ENCODE measurements at regions not wholly inside any gene's neighbourhood (a gene's known extent, or its start where the extent isn't known, plus 50 kb on each side); places are given as distances from the start of the nearest gene placed in this dataset.

GRCh38 chr1:229034342-229034741 lies 236.6 kb upstream of the RAB4A start:
- DNase-seq (ENCODE audit: low spot score in 2 of 2) (no peak), ATAC-seq (no peak)
- Mint-ChIP-seq H3K36me3 (peaks cover 0 to 8% of the 10 kb centered on the region in 2 donors), H3K27ac (no peak overlapping the region), H3K9me3 (peaks cover 0 to 4% of the 10 kb centered on the region in 2 donors)

DNA sequence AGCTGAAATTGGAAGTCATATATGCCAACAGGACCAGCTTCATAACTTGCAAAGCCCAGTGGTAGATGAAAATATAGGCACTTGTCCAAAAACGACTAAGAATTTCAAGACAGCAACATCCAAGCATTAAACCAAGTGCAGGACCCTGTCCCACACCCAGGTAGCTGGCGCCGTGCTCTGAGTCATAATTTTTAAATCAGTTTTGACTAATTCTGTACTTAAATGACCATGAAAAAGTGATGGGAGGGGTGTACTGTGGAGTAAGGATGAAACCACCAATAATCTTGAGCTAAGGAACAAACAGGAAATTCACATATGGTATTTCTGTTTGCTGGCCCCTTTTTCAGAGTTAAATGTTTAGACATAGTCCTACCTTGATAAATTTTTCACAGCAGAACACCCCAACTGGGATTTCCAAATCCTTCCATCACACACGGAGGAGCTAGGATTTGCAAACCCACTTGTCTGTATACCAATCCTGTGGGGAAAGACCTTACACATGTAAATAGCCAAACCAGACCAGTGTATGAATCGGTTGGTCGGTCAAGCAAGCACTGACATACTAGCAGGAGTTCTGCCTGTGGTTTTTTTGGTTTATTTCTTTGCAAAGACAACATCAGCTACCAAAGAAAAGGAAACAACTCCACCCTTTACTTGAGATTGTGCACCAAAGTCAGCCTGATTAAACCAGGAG lies 235.7 kb upstream of the RAB4A start:
- DNase-seq (ENCODE audit: low spot score in 2 of 2) (no peak), ATAC-seq (peak in 1 of 2 donors; percentile 86)

GRCh38 chr1:229035748-229036082 lies 235.2 kb upstream of the RAB4A start:
- H3K36me3 Mint-ChIP-seq: peaks cover 0 to 8% of the 10 kb centered on the region in 2 donors
- DNase-seq (ENCODE audit: low spot score in 2 of 2) (no peak), ATAC-seq (no peak)
- H3K9me3 Mint-ChIP-seq: peaks cover 0 to 11% of the 10 kb centered on the region in 2 donors
- H3K27ac Mint-ChIP-seq: no peak overlapping the region

More for the DNA sequence above, 235.7 kb upstream of the RAB4A start:
- no peak overlapping the region for H3K27ac Mint-ChIP-seq
- H3K36me3 Mint-ChIP-seq: peaks cover 0 to 8% of the 10 kb centered on the region in 2 donors
- peaks cover 0 to 8% of the 10 kb centered on the region in 2 donors for H3K9me3 Mint-ChIP-seq

DNA sequence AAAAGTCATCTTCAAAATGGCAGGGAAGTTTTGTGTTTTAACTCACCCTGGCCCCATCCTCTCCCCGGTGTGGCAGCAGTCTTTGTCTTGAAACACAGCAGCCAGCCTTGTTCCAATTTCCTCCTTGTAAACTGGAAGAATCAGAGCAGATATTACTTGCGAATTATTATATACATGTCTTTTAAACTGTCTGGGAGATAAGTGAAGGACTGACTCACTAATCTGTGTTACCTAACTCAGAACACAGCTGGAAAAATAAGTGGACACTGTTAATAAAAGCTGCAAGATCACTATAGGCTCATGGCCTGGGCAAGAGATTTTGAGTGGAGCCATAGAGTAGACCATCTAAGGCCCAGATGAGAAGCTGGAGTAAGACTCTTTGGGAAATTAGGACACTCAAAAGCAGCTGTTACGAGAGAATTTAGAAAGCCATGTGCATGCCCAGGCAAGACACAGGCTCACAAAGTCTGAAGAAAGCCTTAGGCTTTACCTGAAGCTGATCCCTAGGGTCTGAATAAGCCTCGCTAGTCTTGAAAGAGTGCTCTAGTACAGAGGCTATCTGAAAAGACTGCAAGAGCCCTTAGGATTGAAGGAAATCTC lies 233.0 kb upstream of the RAB4A start:
- H3K36me3 Mint-ChIP-seq: peaks cover 0 to 8% of the 10 kb centered on the region in 2 donors
- H3K27ac Mint-ChIP-seq: no peak overlapping the region
- ATAC-seq: no peak
- DNase-seq (ENCODE audit: low spot score in 2 of 2): no peak
- peaks cover 0 to 11% of the 10 kb centered on the region in 2 donors for H3K9me3 Mint-ChIP-seq

DNA sequence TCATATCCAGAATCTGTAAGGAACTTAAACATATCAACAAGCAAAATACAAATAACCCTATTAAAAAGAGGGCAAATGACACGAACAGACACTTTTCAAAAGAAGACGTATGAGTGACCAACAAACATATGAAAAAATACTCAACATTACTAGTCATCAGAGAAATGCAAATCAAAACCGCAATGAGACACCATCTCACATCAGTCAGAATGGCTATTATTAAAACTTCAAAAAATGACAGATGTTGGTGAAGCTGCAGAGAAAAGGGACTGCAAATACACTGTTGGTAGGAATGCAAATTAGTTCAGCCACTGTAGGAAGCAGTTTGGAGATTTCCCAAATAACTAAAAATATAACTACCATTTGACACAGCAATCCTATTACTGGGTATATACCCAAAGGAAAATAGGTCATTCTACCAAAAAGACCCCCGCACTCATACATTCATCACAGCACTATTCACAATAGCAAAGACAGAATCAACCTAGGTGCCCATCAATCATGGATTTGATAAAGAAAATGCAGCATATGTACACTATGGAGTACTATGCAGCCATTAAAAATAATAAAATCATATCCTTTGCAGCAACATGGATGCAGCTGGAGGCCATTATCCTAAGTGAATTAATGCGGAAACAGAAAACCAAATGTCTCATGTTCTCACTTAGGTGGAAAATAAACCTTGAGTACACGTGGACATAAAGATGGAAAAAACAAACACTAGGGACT lies 230.1 kb upstream of the RAB4A start:
- H3K27ac Mint-ChIP-seq: no peak overlapping the region
- no peak for ATAC-seq
- H3K36me3 Mint-ChIP-seq: peaks cover 0 to 8% of the 10 kb centered on the region in 2 donors
- peaks cover 0 to 11% of the 10 kb centered on the region in 2 donors for H3K9me3 Mint-ChIP-seq
- no peak for DNase-seq (ENCODE audit: low spot score in 2 of 2)

DNA sequence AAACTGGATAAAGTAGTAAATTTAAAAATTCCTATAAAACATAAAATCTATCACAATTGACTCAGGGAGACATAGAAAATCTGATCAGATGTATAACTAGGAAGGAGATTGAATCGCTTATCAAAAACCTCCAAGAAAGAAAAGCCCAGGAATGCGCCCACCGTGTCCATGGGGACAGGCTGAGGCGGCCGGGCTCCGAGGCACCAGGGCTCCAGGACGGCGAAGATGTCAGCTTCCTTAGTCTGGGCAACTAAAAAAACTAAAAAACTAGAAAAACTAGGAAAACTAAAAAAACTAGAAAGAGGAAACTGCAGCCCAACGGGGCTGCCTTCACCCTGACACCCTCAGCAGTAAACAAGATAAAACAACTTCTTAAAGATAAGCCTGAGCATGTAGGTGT lies 229.0 kb upstream of the RAB4A start:
- DNase-seq (ENCODE audit: low spot score in 2 of 2): no peak
- no peak overlapping the region for H3K27ac Mint-ChIP-seq
- H3K9me3 Mint-ChIP-seq: peaks cover 0 to 11% of the 10 kb centered on the region in 2 donors
- H3K36me3 Mint-ChIP-seq: peaks cover 0 to 8% of the 10 kb centered on the region in 2 donors
- no peak for ATAC-seq

- H3K9me3 Mint-ChIP-seq: peaks cover 0 to 11% of the 10 kb centered on the region in 2 donors
- no peak for ATAC-seq
- DNase-seq (ENCODE audit: low spot score in 2 of 2): no peak
- peaks cover 0 to 8% of the 10 kb centered on the region in 2 donors for H3K36me3 Mint-ChIP-seq
- no peak overlapping the region for H3K27ac Mint-ChIP-seq
Measured at GRCh38 chr1:229042482-229042881, 228.4 kb upstream of the RAB4A start.

- Mint-ChIP-seq H3K27ac (no peak overlapping the region), H3K36me3 (peaks cover 0 to 8% of the 10 kb centered on the region in 2 donors), H3K9me3 (peaks cover 0 to 11% of the 10 kb centered on the region in 2 donors)
- DNase-seq (ENCODE audit: low spot score in 2 of 2): no peak
- ATAC-seq: no peak
Measured at GRCh38 chr1:229043115-229043514, 227.8 kb upstream of the RAB4A start.

DNA sequence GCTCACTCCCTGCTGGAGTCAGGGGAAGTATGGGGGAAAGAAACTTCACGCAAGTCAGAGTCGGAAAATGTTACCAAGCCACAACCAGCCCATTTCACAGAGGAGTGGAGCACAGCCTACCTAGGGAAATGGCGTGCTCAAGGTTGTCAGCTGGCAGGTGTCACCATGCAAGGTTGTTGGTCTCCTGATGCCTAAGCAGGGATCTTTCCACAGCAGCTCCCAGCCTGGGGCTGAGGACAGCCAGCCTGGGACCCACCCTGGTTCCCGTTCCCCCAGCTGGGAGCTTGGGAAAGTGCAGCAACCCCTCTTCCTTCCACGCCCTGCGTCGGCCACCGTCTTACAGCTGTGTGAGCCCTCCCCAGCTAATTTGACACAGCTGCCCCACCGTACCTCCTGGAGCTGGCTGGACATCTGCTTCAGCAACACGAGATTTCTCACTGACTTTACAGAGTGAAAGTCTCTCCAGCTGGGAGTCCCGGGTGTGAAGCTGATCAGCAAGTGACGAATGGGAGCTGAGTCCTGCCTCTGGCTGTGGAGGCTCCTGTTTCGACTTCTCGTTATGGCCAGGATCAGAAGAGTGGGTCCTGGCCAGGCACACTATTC lies 224.6 kb upstream of the RAB4A start:
- Mint-ChIP-seq H3K27ac (no peak overlapping the region), H3K36me3 (peaks cover 0 to 14% of the 10 kb centered on the region in 2 donors), H3K9me3 (peaks cover 5 to 8% of the 10 kb centered on the region in 2 donors)
- DNase-seq (ENCODE audit: low spot score in 2 of 2) (no peak), ATAC-seq (no peak)

GRCh38 chr1:229047161-229047839 lies 223.6 kb upstream of the RAB4A start:
- Mint-ChIP-seq H3K27ac (no peak overlapping the region), H3K36me3 (peaks cover 0 to 17% of the 10 kb centered on the region in 2 donors), H3K9me3 (peaks cover 5 to 13% of the 10 kb centered on the region in 2 donors)
- ATAC-seq (no peak), DNase-seq (ENCODE audit: low spot score in 2 of 2) (no peak)

DNA sequence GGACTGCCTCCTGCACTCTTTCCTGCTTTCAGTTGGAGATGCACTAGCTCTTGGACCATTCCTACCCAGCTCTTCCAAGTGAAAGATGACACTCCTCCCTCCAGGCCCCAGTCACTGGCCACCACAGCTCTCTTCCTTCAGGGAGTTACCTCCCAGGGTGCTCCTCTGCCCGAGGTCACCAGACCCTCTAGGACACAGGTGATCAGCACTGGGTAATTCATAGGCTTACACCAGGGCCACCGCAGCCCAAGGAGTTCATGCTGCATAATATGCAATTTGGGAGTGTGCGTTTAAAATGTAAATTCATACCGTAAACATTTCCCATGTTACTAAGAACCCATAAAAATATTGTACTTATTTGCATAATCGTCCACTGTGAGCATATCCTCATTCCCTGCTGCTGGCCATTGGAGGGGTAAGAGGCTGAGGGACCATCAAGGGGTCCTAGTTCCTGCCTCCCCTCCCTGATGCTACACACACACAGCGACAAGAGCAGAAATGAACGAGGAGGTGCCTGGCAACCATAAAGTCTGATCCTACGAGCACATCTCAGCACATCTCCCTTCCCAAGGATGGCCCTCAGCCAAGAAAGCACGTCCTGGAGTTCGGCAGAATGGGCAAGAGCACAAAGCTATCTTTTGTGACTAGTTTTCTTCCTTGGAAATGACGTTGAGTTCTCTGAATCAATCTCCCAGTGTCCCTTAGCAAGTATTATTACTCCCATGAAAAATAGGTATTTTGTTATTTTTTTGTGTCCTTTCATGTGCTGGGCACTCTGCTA lies 222.9 kb upstream of the RAB4A start:
- no peak overlapping the region for H3K27ac Mint-ChIP-seq
- peaks cover 5 to 13% of the 10 kb centered on the region in 2 donors for H3K9me3 Mint-ChIP-seq
- peaks cover 0 to 17% of the 10 kb centered on the region in 2 donors for H3K36me3 Mint-ChIP-seq
- ATAC-seq (no peak), DNase-seq (ENCODE audit: low spot score in 2 of 2) (no peak)

DNA sequence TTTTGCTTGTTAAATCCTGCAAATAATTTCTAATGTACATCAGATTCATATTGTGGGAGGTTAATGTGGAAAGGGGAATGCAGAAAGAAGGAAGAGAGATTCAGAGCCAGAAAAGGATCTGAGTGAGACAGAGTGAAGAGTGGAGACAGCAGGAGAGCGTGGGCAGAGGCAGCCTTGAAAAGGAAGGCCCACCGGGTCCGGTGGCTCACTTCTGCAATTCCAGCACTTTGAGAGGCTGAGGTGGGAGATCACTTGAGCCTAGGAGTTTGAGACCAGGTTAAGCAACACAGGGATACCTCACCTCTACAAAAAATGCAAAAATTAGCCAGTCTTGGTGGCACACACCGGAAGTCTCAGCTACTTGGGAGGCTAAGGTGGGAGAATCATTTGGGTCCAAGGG lies 222.0 kb upstream of the RAB4A start:
- ATAC-seq (no peak), DNase-seq (ENCODE audit: low spot score in 2 of 2) (no peak)
- no peak overlapping the region for H3K27ac Mint-ChIP-seq
- H3K9me3 Mint-ChIP-seq: peaks cover 5 to 13% of the 10 kb centered on the region in 2 donors
- peaks cover 0 to 17% of the 10 kb centered on the region in 2 donors for H3K36me3 Mint-ChIP-seq

- ATAC-seq: no peak
- DNase-seq (ENCODE audit: low spot score in 2 of 2): no peak
- Mint-ChIP-seq H3K9me3 (peaks cover 0 to 7% of the 10 kb centered on the region in 2 donors), H3K27ac (no peak overlapping the region), H3K36me3 (peaks cover 0 to 6% of the 10 kb centered on the region in 2 donors)
Measured at GRCh38 chr1:229056046-229056445, 214.9 kb upstream of the RAB4A start.

DNA sequence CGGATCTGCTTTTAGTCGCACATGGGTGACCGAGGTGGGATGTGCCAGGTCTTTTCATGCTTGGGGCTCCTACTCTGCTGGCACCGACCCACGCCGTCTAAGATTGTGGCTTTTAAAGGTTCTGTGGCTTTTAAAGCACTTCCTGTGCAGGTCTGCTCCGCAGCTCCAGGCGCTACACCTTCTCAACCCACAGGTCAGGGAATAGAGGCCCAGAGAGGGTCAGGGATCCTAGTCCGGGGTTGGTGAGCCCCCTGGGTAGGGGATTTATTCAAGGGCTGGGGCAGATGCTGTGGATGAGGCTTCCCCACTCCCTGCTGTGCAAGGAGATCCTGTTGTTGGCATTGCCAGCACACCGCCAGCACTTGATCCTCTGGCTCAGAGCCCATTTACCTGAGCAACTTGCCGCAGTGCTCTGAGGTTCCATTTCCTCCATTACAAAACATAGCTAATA lies 212.8 kb upstream of the RAB4A start:
- Mint-ChIP-seq H3K36me3 (no peaks in the 10 kb centered on the region), H3K27ac (no peak overlapping the region), H3K9me3 (no peaks in the 10 kb centered on the region)
- DNase-seq (ENCODE audit: low spot score in 2 of 2) (no peak), ATAC-seq (peak; percentile 34 to 70)

GRCh38 chr1:229058729-229059128 lies 212.2 kb upstream of the RAB4A start:
- no peak for ATAC-seq
- H3K36me3 Mint-ChIP-seq: no peaks in the 10 kb centered on the region
- H3K9me3 Mint-ChIP-seq: no peaks in the 10 kb centered on the region
- DNase-seq (ENCODE audit: low spot score in 2 of 2): no peak
- H3K27ac Mint-ChIP-seq: no peak overlapping the region

Measured in activated naive CD4-positive, alpha-beta T cell treated with anti-CD3 and anti-CD28 coated beads, Interleukin-2, amount 50 U/mL, for 72 hours (primary cell).